CD4-positive, CD25-positive, alpha-beta regulatory T cell (primary cell): ENCODE measurements at regions not wholly inside any gene's neighbourhood (a gene's known extent, or its start where the extent isn't known, plus 50 kb on each side); places are given as distances from the start of the nearest gene placed in this dataset.

Source experiments
- ATAC-seq, 2 donors: fragments of 150-1000 bp; cut with Tn5 transposase; one replicate each; pipeline ENCODE4 v1.10.0; 2021; ENCODE audit warnings: low read depth in 2 of 2, moderate number of reproducible peaks in 2 of 2, moderate library complexity in 1 of 2
- DNase-seq, 3 donors: peaks; one replicate each; pipeline versions ENCODE4 v3.0.0 to v3.0.0-alpha.2; 2012 to 2022; ENCODE audit warnings: mixed read lengths in 1 of 3
- H3K27ac ChIP-seq: one replicate; pipeline ENCODE4 v1.7.0; 2013; ENCODE audit warnings: mild to moderate bottlenecking, low read length; ENCODE audit not compliant: insufficient read depth, poor library complexity, severe bottlenecking
- H3K27me3 ChIP-seq: one replicate; pipeline ENCODE4 v1.7.0; 2013; ENCODE audit warnings: low read length; ENCODE audit not compliant: control insufficient read depth, insufficient read depth
- H3K36me3 ChIP-seq: one replicate; pipeline ENCODE4 v1.7.0; 2013; ENCODE audit warnings: mild to moderate bottlenecking, low read length, moderate library complexity; ENCODE audit not compliant: control insufficient read depth, insufficient read depth
- H3K4me1 ChIP-seq: 2 replicates; pipeline ENCODE4 v1.7.0; 2013; ENCODE audit warnings: mild to moderate bottlenecking, low read length; ENCODE audit not compliant: insufficient read depth, control insufficient read depth, poor library complexity, severe bottlenecking
- H3K4me3 ChIP-seq: one replicate; pipeline ENCODE4 v1.7.0; 2013; ENCODE audit warnings: low read depth, mild to moderate bottlenecking, low read length, moderate library complexity
- H3K9me3 ChIP-seq, 2 experiments: 1 replicate in 1 of 2; 2 replicates in 1 of 2; pipeline ENCODE4 v1.7.0; 2013; ENCODE audit warnings: low read length in 2 of 2, mild to moderate bottlenecking in 1 of 2, moderate library complexity in 1 of 2; ENCODE audit not compliant: control insufficient read depth in 2 of 2
- H3K27ac Mint-ChIP-seq, 3 donors: one replicate each; pipeline ENCODE4 v1.8.0; 2020 to 2022; ENCODE audit warnings: mild to moderate bottlenecking in 3 of 3, mixed read lengths in 3 of 3, moderate library complexity in 2 of 3
- H3K27me3 Mint-ChIP-seq: one replicate; pipeline ENCODE4 v1.8.0; 2022; ENCODE audit warnings: mild to moderate bottlenecking, mixed read lengths
- H3K36me3 Mint-ChIP-seq: one replicate; pipeline ENCODE4 v1.8.0; 2020; ENCODE audit warnings: mixed read lengths
- H3K4me1 Mint-ChIP-seq, 4 donors: one replicate each; pipeline ENCODE4 v1.8.0; 2020 to 2022; ENCODE audit warnings: mixed read lengths in 4 of 4, mild to moderate bottlenecking in 1 of 4
- H3K4me3 Mint-ChIP-seq, 4 donors: one replicate each; pipeline ENCODE4 v1.8.0; 2020 to 2022; ENCODE audit warnings: mild to moderate bottlenecking in 4 of 4, mixed read lengths in 4 of 4, moderate library complexity in 3 of 4
- H3K9me3 Mint-ChIP-seq, 7 donors: one replicate each; pipeline ENCODE4 v1.8.0; 2020 to 2022; ENCODE audit warnings: mixed read lengths in 7 of 7, mild to moderate bottlenecking in 3 of 7, moderate library complexity in 2 of 7

- Histone ChIP-seq H3K4me3 (no peak overlapping the region), H3K9me3 (peaks cover 0 to 10% of the 10 kb centered on the region in 2 experiments), H3K36me3 (no peaks in the 10 kb centered on the region), H3K27ac (no peak overlapping the region), H3K27me3 (no peaks in the 10 kb centered on the region), H3K4me1 (no peaks in the 10 kb centered on the region)
- H3K27ac Mint-ChIP-seq, result no peak overlapping the region
- peaks cover 0 to 7% (median 5%) of the 10 kb centered on the region in 7 donors for H3K9me3 Mint-ChIP-seq
- no peak for ATAC-seq
- no peaks in the 10 kb centered on the region for H3K4me1 Mint-ChIP-seq
- H3K36me3 Mint-ChIP-seq, result no peaks in the 10 kb centered on the region
- no peak overlapping the region for H3K4me3 Mint-ChIP-seq
- no peak for DNase-seq
- H3K27me3 Mint-ChIP-seq, result no peaks in the 10 kb centered on the region
Observed at GRCh38 chr5:173423452-173424117, 95.4 kb upstream of the STC2 start.

GRCh38 chr5:173420108-173420507, 91.9 kb upstream of the STC2 start:
- no peaks in the 10 kb centered on the region for H3K27me3 Mint-ChIP-seq
- H3K36me3 ChIP-seq, result no peaks in the 10 kb centered on the region
- no peak overlapping the region for H3K27ac ChIP-seq
- peaks cover 0 to 10% of the 10 kb centered on the region in 2 experiments for H3K9me3 ChIP-seq
- no peak overlapping the region for H3K27ac Mint-ChIP-seq
- no peaks in the 10 kb centered on the region for H3K27me3 ChIP-seq
- DNase-seq (no peak), ATAC-seq (no peak)
- no peaks in the 10 kb centered on the region for H3K4me1 ChIP-seq
- H3K4me1 Mint-ChIP-seq, result no peaks in the 10 kb centered on the region
- peaks cover 0 to 14% (median 5%) of the 10 kb centered on the region in 7 donors for H3K9me3 Mint-ChIP-seq
- no peaks in the 10 kb centered on the region for H3K36me3 Mint-ChIP-seq
- H3K4me3 ChIP-seq, result no peak overlapping the region
- no peak overlapping the region for H3K4me3 Mint-ChIP-seq

GRCh38 chr5:173413471-173413982, 85.3 kb upstream of the STC2 start:
- H3K9me3 ChIP-seq, result no peaks in the 10 kb centered on the region
- DNase-seq, result no peak
- no peaks in the 10 kb centered on the region for H3K4me1 ChIP-seq
- H3K36me3 Mint-ChIP-seq, result no peaks in the 10 kb centered on the region
- H3K4me1 Mint-ChIP-seq, result no peaks in the 10 kb centered on the region
- H3K9me3 Mint-ChIP-seq, result peaks cover 0 to 9% (median 3%) of the 10 kb centered on the region in 7 donors
- no peak overlapping the region for H3K4me3 ChIP-seq
- no peaks in the 10 kb centered on the region for H3K27me3 Mint-ChIP-seq
- no peak overlapping the region for H3K4me3 Mint-ChIP-seq
- H3K27ac Mint-ChIP-seq, result peak overlapping the region in 1 of 3 donors; percentile 20
- H3K27me3 ChIP-seq, result no peaks in the 10 kb centered on the region
- no peaks in the 10 kb centered on the region for H3K36me3 ChIP-seq
- no peak for ATAC-seq
- H3K27ac ChIP-seq, result no peak overlapping the region

GRCh38 chr5:173412566-173412965, 84.4 kb upstream of the STC2 start:
- no peaks in the 10 kb centered on the region for H3K4me1 ChIP-seq
- Mint-ChIP-seq H3K4me3 (no peak overlapping the region), H3K36me3 (no peaks in the 10 kb centered on the region), H3K27me3 (no peaks in the 10 kb centered on the region), H3K4me1 (no peaks in the 10 kb centered on the region), H3K27ac (no peak overlapping the region), H3K9me3 (peaks cover 0 to 8% (median 0%) of the 10 kb centered on the region in 7 donors)
- no peaks in the 10 kb centered on the region for H3K36me3 ChIP-seq
- DNase-seq (no peak), ATAC-seq (no peak)
- no peak overlapping the region for H3K4me3 ChIP-seq
- no peak overlapping the region for H3K27ac ChIP-seq
- no peaks in the 10 kb centered on the region for H3K9me3 ChIP-seq
- no peaks in the 10 kb centered on the region for H3K27me3 ChIP-seq

- H3K27me3 ChIP-seq, result no peaks in the 10 kb centered on the region
- Mint-ChIP-seq H3K27ac (no peak overlapping the region), H3K4me3 (no peak overlapping the region), H3K36me3 (no peaks in the 10 kb centered on the region), H3K9me3 (peaks cover 0 to 5% (median 0%) of the 10 kb centered on the region in 7 donors), H3K4me1 (no peaks in the 10 kb centered on the region), H3K27me3 (no peaks in the 10 kb centered on the region)
- H3K27ac ChIP-seq, result no peak overlapping the region
- no peaks in the 10 kb centered on the region for H3K9me3 ChIP-seq
- no peaks in the 10 kb centered on the region for H3K4me1 ChIP-seq
- ATAC-seq (no peak), DNase-seq (no peak)
- no peak overlapping the region for H3K4me3 ChIP-seq
- H3K36me3 ChIP-seq, result no peaks in the 10 kb centered on the region
Observed at GRCh38 chr5:173411791-173412555, 83.8 kb upstream of the STC2 start.

- H3K4me3 ChIP-seq, result no peak overlapping the region
- no peaks in the 10 kb centered on the region for H3K4me1 ChIP-seq
- no peaks in the 10 kb centered on the region for H3K9me3 ChIP-seq
- ATAC-seq, result no peak
- Mint-ChIP-seq H3K9me3 (peaks cover 0 to 1% (median 0%) of the 10 kb centered on the region in 7 donors), H3K27me3 (no peaks in the 10 kb centered on the region), H3K4me3 (no peak overlapping the region), H3K36me3 (no peaks in the 10 kb centered on the region), H3K4me1 (no peaks in the 10 kb centered on the region), H3K27ac (no peak overlapping the region)
- H3K36me3 ChIP-seq, result no peaks in the 10 kb centered on the region
- no peaks in the 10 kb centered on the region for H3K27me3 ChIP-seq
- no peak for DNase-seq
- H3K27ac ChIP-seq, result no peak overlapping the region
Observed at GRCh38 chr5:173410459-173411233, 82.4 kb upstream of the STC2 start.

GRCh38 chr5:173408946-173409345, 80.7 kb upstream of the STC2 start:
- no peaks in the 10 kb centered on the region for H3K36me3 ChIP-seq
- H3K4me3 Mint-ChIP-seq, result no peak overlapping the region
- no peaks in the 10 kb centered on the region for H3K9me3 ChIP-seq
- H3K4me1 ChIP-seq, result no peaks in the 10 kb centered on the region
- ATAC-seq (no peak), DNase-seq (no peak)
- peaks cover 0 to 1% (median 0%) of the 10 kb centered on the region in 7 donors for H3K9me3 Mint-ChIP-seq
- no peaks in the 10 kb centered on the region for H3K27me3 ChIP-seq
- no peak overlapping the region for H3K4me3 ChIP-seq
- H3K4me1 Mint-ChIP-seq, result no peaks in the 10 kb centered on the region
- H3K27me3 Mint-ChIP-seq, result no peaks in the 10 kb centered on the region
- H3K27ac Mint-ChIP-seq, result no peak overlapping the region
- no peaks in the 10 kb centered on the region for H3K36me3 Mint-ChIP-seq
- no peak overlapping the region for H3K27ac ChIP-seq
